CD4-positive, alpha-beta T cell treated with Interferon alpha-2 for 1 hour (primary cell): ENCODE measurements at regions not wholly inside any gene's neighbourhood (a gene's known extent, or its start where the extent isn't known, plus 50 kb on each side); places are given as distances from the start of the nearest gene placed in this dataset.

ENCODE experiments used
- DNase-seq, 2 donors: peaks; one replicate each; pipeline ENCODE4 v3.0.0-alpha.2; 2020 to 2022

- DNase-seq: no peak
Observed at GRCh38 chr1:79396901-79397300, 390.4 kb upstream of the ADGRL4 start.

- DNase-seq: no peak
Observed at GRCh38 chr1:79388694-79389361, 382.3 kb upstream of the ADGRL4 start.

- no peak for DNase-seq
Observed at GRCh38 chr1:79386730-79387129, 380.2 kb upstream of the ADGRL4 start.

GRCh38 chr1:79380078-79380477 lies 373.5 kb upstream of the ADGRL4 start:
- no peak for DNase-seq

GRCh38 chr1:79376106-79376505 lies 369.6 kb upstream of the ADGRL4 start:
- no peak for DNase-seq

GRCh38 chr1:79375352-79375751 lies 368.8 kb upstream of the ADGRL4 start:
- no peak for DNase-seq

GRCh38 chr1:79374397-79374796 lies 367.9 kb upstream of the ADGRL4 start:
- no peak for DNase-seq

- no peak for DNase-seq
Observed at GRCh38 chr1:79373481-79374125, 367.1 kb upstream of the ADGRL4 start.

GRCh38 chr1:79371802-79372201 lies 365.3 kb upstream of the ADGRL4 start:
- DNase-seq: no peak

- no peak for DNase-seq
Observed at GRCh38 chr1:79369091-79369490, 362.6 kb upstream of the ADGRL4 start.

- no peak for DNase-seq
Observed at GRCh38 chr1:79364896-79365295, 358.4 kb upstream of the ADGRL4 start.

- DNase-seq: no peak
Observed at GRCh38 chr1:79363430-79363829, 356.9 kb upstream of the ADGRL4 start.

- no peak for DNase-seq
Observed at GRCh38 chr1:79362470-79362869, 355.9 kb upstream of the ADGRL4 start.

GRCh38 chr1:79355090-79355489 lies 348.6 kb upstream of the ADGRL4 start:
- DNase-seq: no peak

GRCh38 chr1:79353224-79353623 lies 346.7 kb upstream of the ADGRL4 start:
- no peak for DNase-seq

GRCh38 chr1:79326875-79327274 lies 320.3 kb upstream of the ADGRL4 start:
- DNase-seq: no peak

GRCh38 chr1:79325705-79326104 lies 319.2 kb upstream of the ADGRL4 start:
- no peak for DNase-seq

GRCh38 chr1:79325126-79325525 lies 318.6 kb upstream of the ADGRL4 start:
- DNase-seq: no peak

- DNase-seq: no peak
Observed at GRCh38 chr1:79323239-79324025, 316.9 kb upstream of the ADGRL4 start.

GRCh38 chr1:79322511-79323027 lies 316.0 kb upstream of the ADGRL4 start:
- DNase-seq: no peak

- no peak for DNase-seq
Observed at GRCh38 chr1:79312438-79312837, 305.9 kb upstream of the ADGRL4 start.

- DNase-seq: no peak
Observed at GRCh38 chr1:79310609-79311008, 304.1 kb upstream of the ADGRL4 start.

- no peak for DNase-seq
Observed at GRCh38 chr1:79304131-79304530, 297.6 kb upstream of the ADGRL4 start.

- DNase-seq: no peak
Observed at GRCh38 chr1:79303040-79303439, 296.5 kb upstream of the ADGRL4 start.
